A549 (cell line): ENCODE measurements at regions not wholly inside any gene's neighbourhood (a gene's known extent, or its start where the extent isn't known, plus 50 kb on each side); places are given as distances from the start of the nearest gene placed in this dataset.
A peak's percentile ranks its signal among the peaks of the same experiment; 100 is the strongest.

Experiments
- ATAC-seq, 2 experiments: fragments of 200-7000 bp in 1 of 2; fragments of >200 bp in 1 of 2; cut with Nextera tagmentation in 1 of 2; cut with Tn5 transposase in 1 of 2; 3 replicates each; pipeline versions ENCODE4 v1.8.0 to v1.9.1; 2018 to 2020; ENCODE audit warnings: mild to moderate bottlenecking in 1 of 2, moderate library complexity in 1 of 2
- CTCF ChIA-PET: fragments of 300-600 bp; sonication (Branson Sonifier 250); formaldehyde crosslinking; extraction: SDS; loops from one replicate; lab custom pipeline; 2021; ENCODE audit warnings: antibody characterized with exemption, inconsistent platforms; lab: Yijun Ruan, JAX
- POLR2A ChIA-PET: fragments of 350-600 bp; formaldehyde crosslinking; extraction: SDS; loops from one replicate; lab custom pipeline; 2021; ENCODE audit warnings: antibody characterized with exemption, inconsistent platforms; lab: Yijun Ruan, JAX
- DNase-seq, 2 experiments: peaks; one replicate each; pipeline versions ENCODE4 v3.0.0 to v3.0.0-alpha.2; 2011 to 2016; ENCODE audit warnings: low read depth in 1 of 2, low spot score in 1 of 2
- FAIRE-seq: peaks from 2 replicates; lab custom pipeline; 2011; peaks lifted over from hg19 to GRCh38; lab: Jason Lieb, UNC
- H3K27ac ChIP-seq, 2 experiments: fragments of >200 bp; sonication (Bioruptor Twin); formaldehyde crosslinking; 3 replicates each; pipeline ENCODE4 v1.5.1; 2016 to 2017
- H3K4me1 ChIP-seq: fragments of >200 bp; sonication (Bioruptor Twin); formaldehyde crosslinking; 3 replicates; pipeline ENCODE4 v1.6.1; 2016
- H3K4me2 ChIP-seq: fragments of >200 bp; sonication (Bioruptor Twin); formaldehyde crosslinking; 3 replicates; pipeline ENCODE4 v1.6.1; 2016
- H3K4me3 ChIP-seq: fragments of >200 bp; sonication (Bioruptor Twin); formaldehyde crosslinking; 3 replicates; pipeline ENCODE4 v1.5.1; 2016
- H3K9me3 ChIP-seq: fragments of >200 bp; sonication (Bioruptor Twin); formaldehyde crosslinking; 3 replicates; pipeline ENCODE4 v1.6.1; 2016
- CBX2 ChIP-seq: fragments of 200-600 bp; sonication (generic); IDR thresholded peaks from 2 replicates; pipeline ENCODE4 v1.6.1; 2016; ENCODE audit warnings: low read depth, mild to moderate bottlenecking, borderline replicate concordance
- CBX8 ChIP-seq: fragments of 200-600 bp; sonication (generic); IDR thresholded peaks from 2 replicates; pipeline ENCODE4 v1.6.1; 2016
- CHD2 ChIP-seq: fragments of 150-350 bp; IDR thresholded peaks from 2 replicates; pipeline ENCODE4 v1.6.1; 2014; ENCODE audit warnings: low read length; ENCODE audit not compliant: partially characterized antibody
- CHD4 ChIP-seq: fragments of 200-600 bp; sonication (generic); IDR thresholded peaks from 2 replicates; pipeline ENCODE4 v1.6.1; 2016; ENCODE audit warnings: antibody characterized with exemption, mild to moderate bottlenecking, borderline replicate concordance
- EHF ChIP-seq: fragments of 250-450 bp; sonication (Bioruptor Pico); IDR thresholded peaks from 2 replicates; pipeline ENCODE4 v1.5.0; 2020; ENCODE audit warnings: mild to moderate bottlenecking
- ESRRA ChIP-seq: fragments of 150-350 bp; IDR thresholded peaks from 2 replicates; pipeline ENCODE4 v1.6.1; 2014; ENCODE audit warnings: mild to moderate bottlenecking, low read length, borderline replicate concordance
- FOSL2 ChIP-seq, 2 experiments: fragments of 450-650 bp in 1 of 2; fragments of >200 bp in 1 of 2; sonication (Bioruptor Twin) in 1 of 2; formaldehyde crosslinking; IDR thresholded peaks; 2 replicates each; pipeline versions ENCODE4 v1.5.0 to v1.6.1; 2016 to 2020; ENCODE audit warnings: mild to moderate bottlenecking in 1 of 2, moderate library complexity in 1 of 2
- FOXS1 ChIP-seq: fragments of 250-450 bp; sonication (Bioruptor Pico); IDR thresholded peaks from 2 replicates; pipeline ENCODE4 v1.5.0; 2020; ENCODE audit warnings: mild to moderate bottlenecking, moderate library complexity
- GATA3 ChIP-seq: IDR thresholded peaks from 2 replicates; pipeline ENCODE4 v1.6.1; 2012; ENCODE audit warnings: borderline replicate concordance
- HDAC2 ChIP-seq: fragments of 200-600 bp; sonication (generic); IDR thresholded peaks from 2 replicates; pipeline ENCODE4 v1.6.1; 2016
- HOXA7 ChIP-seq: fragments of 250-450 bp; sonication (Bioruptor Pico); IDR thresholded peaks from 2 replicates; pipeline ENCODE4 v1.5.0; 2020; ENCODE audit warnings: mild to moderate bottlenecking, moderate library complexity
- HOXB5 ChIP-seq: fragments of 250-450 bp; sonication (Bioruptor Pico); IDR thresholded peaks from 2 replicates; pipeline ENCODE4 v1.5.0; 2020; ENCODE audit warnings: mild to moderate bottlenecking, moderate library complexity
- JUN ChIP-seq, 2 experiments: fragments of >200 bp; sonication (Bioruptor Twin); formaldehyde crosslinking; IDR thresholded peaks; 2 replicates in 1 of 2; 3 replicates in 1 of 2; pipeline ENCODE4 v1.6.1; 2016 to 2017
- KDM5A ChIP-seq: fragments of 200-600 bp; sonication (generic); IDR thresholded peaks from 2 replicates; pipeline ENCODE4 v1.6.1; 2016; ENCODE audit warnings: antibody characterized with exemption, mild to moderate bottlenecking
- MYC ChIP-seq: IDR thresholded peaks from 2 replicates; pipeline ENCODE4 v1.6.1; 2012; ENCODE audit warnings: mild to moderate bottlenecking, inconsistent platforms, low read length, improper control_type of control experiment, borderline replicate concordance
- NFE2L2 ChIP-seq: fragments of 150-350 bp; conservative IDR thresholded peaks from 2 replicates; pipeline ENCODE4 v1.6.1; 2014; ENCODE audit warnings: low read length
- NPAS2 ChIP-seq: fragments of 250-450 bp; sonication (Bioruptor Pico); IDR thresholded peaks from 2 replicates; pipeline ENCODE4 v1.8.0; 2022; ENCODE audit warnings: mild to moderate bottlenecking, moderate library complexity, borderline replicate concordance
- NR3C1 ChIP-seq: fragments of >200 bp; sonication (Bioruptor Twin); formaldehyde crosslinking; IDR thresholded peaks from 3 replicates; pipeline ENCODE4 v1.6.1; 2017
- PHF8 ChIP-seq: fragments of 200-600 bp; sonication (generic); IDR thresholded peaks from 2 replicates; pipeline ENCODE4 v1.6.1; 2016; ENCODE audit warnings: low read depth, mild to moderate bottlenecking, antibody characterized with exemption, moderate library complexity, borderline replicate concordance
- RAD21 ChIP-seq, 2 experiments: fragments of >200 bp in 1 of 2; sonication (Bioruptor Twin) in 1 of 2; formaldehyde crosslinking in 1 of 2; IDR thresholded peaks in 1 of 2; conservative IDR thresholded peaks in 1 of 2; 2 replicates in 1 of 2; 3 replicates in 1 of 2; pipeline ENCODE4 v1.6.1; 2012 to 2018; ENCODE audit warnings: inconsistent platforms in 1 of 2
- RARB ChIP-seq: fragments of 250-450 bp; sonication (Bioruptor Pico); IDR thresholded peaks from 2 replicates; pipeline ENCODE4 v1.8.0; 2021; ENCODE audit warnings: mild to moderate bottlenecking, moderate library complexity
- SMC3 ChIP-seq: fragments of >200 bp; sonication (Bioruptor Twin); formaldehyde crosslinking; IDR thresholded peaks from 3 replicates; pipeline ENCODE4 v1.6.1; 2018; ENCODE audit warnings: inconsistent platforms
- SREBF2 ChIP-seq: fragments of 450-650 bp; IDR thresholded peaks from 2 replicates; pipeline ENCODE4 v1.6.1; 2014; ENCODE audit warnings: mild to moderate bottlenecking, moderate library complexity
- ZNF302 ChIP-seq: fragments of 250-450 bp; sonication (Bioruptor Pico); IDR thresholded peaks from 2 replicates; pipeline ENCODE4 v1.9.0; 2021; ENCODE audit warnings: inconsistent platforms, mild to moderate bottlenecking, moderate library complexity
- ZSCAN20 ChIP-seq: fragments of 250-450 bp; sonication (Bioruptor Pico); IDR thresholded peaks from 2 replicates; pipeline ENCODE4 v1.8.0; 2022; ENCODE audit warnings: mild to moderate bottlenecking, moderate library complexity
- WGBS: methylation state at CpG from one replicate; pipeline ENCODE4 v1.1.6; 2017; ENCODE audit errors: missing lambda C conversion rate; 5-methylcytosine and 5-hydroxymethylcytosine counted together
- TF ChIP-seq, protein P1 (sequence below): fragments of 250-450 bp; sonication (Bioruptor Pico); IDR thresholded peaks from 2 replicates; pipeline ENCODE4 v1.5.0; 2021; ENCODE audit warnings: mild to moderate bottlenecking, moderate library complexity, borderline replicate concordance
- TF ChIP-seq, protein P2 (sequence below): fragments of 450-650 bp; IDR thresholded peaks from 2 replicates; pipeline ENCODE4 v1.6.1; 2014; ENCODE audit warnings: antibody characterized with exemption
- TF ChIP-seq, protein P3 (sequence below): fragments of 200-600 bp; sonication (generic); IDR thresholded peaks from 2 replicates; pipeline ENCODE4 v1.6.1; 2016; ENCODE audit warnings: antibody characterized with exemption, mild to moderate bottlenecking, moderate library complexity

DNA sequence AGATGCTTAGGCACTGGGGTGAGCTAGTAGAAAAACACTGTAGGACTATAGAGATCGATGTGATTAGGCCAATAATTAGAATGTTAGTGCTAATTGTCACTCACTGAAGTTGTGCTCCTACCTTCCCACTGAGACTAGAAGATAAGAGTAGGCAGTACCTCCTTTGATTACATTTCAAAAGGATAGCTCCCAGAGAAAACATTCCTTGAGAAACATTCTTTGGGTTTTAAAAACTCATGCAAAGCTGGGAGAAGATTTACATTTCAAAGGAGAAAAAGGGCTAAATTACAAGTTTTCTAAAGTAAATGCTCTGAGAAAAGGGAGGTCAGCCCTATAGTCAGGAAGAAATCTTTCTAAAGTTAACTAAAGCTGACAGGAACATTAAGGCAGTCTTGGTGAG, 860.3 kb upstream of the NDST4 start:
- FAIRE-seq (no peak), ATAC-seq (no peak)
- no peak overlapping the region for H3K4me2 ChIP-seq
- no peaks in the 10 kb centered on the region for H3K4me1 ChIP-seq
- no peak overlapping the region for H3K27ac ChIP-seq
- CTCF ChIA-PET: no interaction called here
- POLR2A ChIA-PET: no interaction called here
- WGBS: 0% methylated on average over 1 of the region's 1 CpG
- TF ChIP-seq ZNF302 (CRISPR knock-in tag): no peak
- TF ChIP-seq, all 56 proteins: peak for 0
- Histone ChIP-seq H3K9me3 (no peaks in the 10 kb centered on the region), H3K4me3 (no peak overlapping the region)
- DNase-seq: no peak

DNA sequence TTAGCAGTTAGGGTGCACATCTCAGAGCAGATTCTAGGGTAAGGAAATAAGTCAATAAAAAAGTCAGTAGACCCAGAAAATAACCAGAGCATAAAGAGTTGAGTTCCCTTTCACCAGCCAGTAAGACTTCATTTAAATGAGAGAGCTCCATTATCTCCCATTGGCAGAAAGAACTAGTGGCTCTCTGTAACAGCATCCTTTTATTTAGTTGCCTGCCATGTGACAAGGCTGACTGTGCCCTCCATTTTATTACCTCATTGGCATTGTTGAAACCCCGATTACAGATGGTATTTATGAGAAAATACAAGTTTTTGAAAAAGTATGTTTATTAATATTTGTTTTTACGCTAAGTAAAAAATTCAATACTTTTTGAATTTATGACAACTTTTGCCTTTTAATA, 859.5 kb upstream of the NDST4 start:
- 21% methylated on average over 2 of the region's 2 CpGs for WGBS
- ChIA-PET CTCF (no interaction called here), POLR2A (no interaction called here)
- Histone ChIP-seq H3K4me1 (no peaks in the 10 kb centered on the region), H3K4me3 (no peak overlapping the region), H3K4me2 (no peak overlapping the region), H3K27ac (no peak overlapping the region), H3K9me3 (no peaks in the 10 kb centered on the region)
- FAIRE-seq (no peak), ATAC-seq (no peak), DNase-seq (no peak)
- TF ChIP-seq KDM5A (no peak), CBX2 (no peak), CHD2 (no peak), PHF8 (no peak), NFE2L2 (no peak), GATA3 (no peak), ZSCAN20 (CRISPR knock-in tag) (no peak), SMC3 (no peak), MYC (no peak)
- TF ChIP-seq, protein P1, sequence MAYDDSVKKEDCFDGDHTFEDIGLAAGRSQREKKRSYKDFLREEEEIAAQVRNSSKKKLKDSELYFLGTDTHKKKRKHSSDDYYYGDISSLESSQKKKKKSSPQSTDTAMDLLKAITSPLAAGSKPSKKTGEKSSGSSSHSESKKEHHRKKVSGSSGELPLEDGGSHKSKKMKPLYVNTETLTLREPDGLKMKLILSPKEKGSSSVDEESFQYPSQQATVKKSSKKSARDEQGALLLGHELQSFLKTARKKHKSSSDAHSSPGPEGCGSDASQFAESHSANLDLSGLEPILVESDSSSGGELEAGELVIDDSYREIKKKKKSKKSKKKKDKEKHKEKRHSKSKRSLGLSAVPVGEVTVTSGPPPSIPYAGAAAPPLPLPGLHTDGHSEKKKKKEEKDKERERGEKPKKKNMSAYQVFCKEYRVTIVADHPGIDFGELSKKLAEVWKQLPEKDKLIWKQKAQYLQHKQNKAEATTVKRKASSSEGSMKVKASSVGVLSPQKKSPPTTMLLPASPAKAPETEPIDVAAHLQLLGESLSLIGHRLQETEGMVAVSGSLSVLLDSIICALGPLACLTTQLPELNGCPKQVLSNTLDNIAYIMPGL (CRISPR knock-in tag): no peak

DNA sequence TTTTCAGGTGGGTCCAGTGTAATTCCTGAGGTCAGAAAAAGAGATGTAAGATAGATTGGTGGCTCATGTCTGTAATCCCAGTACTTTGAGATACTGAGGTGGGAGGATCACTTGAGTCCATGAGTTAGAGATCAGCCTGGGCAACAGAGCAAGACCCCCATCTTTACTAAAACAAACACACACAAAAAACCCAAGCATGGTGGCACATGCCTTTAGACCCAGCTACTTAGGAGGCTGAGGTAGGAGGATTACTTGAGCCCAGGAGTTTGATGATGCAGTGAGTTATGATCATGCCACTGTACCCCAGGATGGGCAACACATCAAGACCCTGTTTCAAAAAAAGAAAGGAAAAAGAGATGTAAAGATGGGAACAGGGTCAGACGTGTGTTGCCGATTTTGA, 857.4 kb upstream of the NDST4 start:
- ChIA-PET POLR2A (no interaction called here), CTCF (no interaction called here)
- H3K4me2 ChIP-seq: no peak overlapping the region
- H3K4me3 ChIP-seq: no peak overlapping the region
- TF ChIP-seq HOXB5 (CRISPR knock-in tag): no peak
- TF ChIP-seq SREBF2: no peak
- TF ChIP-seq FOSL2 (IDR thresholded peaks at IDR 0.05): no peak
- TF ChIP-seq FOSL2 (CRISPR knock-in tag; IDR thresholded peaks at IDR 0.05): no peak
- no peak for TF ChIP-seq CHD4
- TF ChIP-seq NPAS2 (CRISPR knock-in tag): no peak
- TF ChIP-seq CBX8: no peak
- TF ChIP-seq PHF8: no peak
- ATAC-seq: no peak
- no peaks in the 10 kb centered on the region for H3K4me1 ChIP-seq
- no peaks in the 10 kb centered on the region for H3K9me3 ChIP-seq
- no peak overlapping the region for H3K27ac ChIP-seq
- DNase-seq: no peak
- no peak for FAIRE-seq
- 32% methylated on average over 2 of the region's 2 CpGs for WGBS

DNA sequence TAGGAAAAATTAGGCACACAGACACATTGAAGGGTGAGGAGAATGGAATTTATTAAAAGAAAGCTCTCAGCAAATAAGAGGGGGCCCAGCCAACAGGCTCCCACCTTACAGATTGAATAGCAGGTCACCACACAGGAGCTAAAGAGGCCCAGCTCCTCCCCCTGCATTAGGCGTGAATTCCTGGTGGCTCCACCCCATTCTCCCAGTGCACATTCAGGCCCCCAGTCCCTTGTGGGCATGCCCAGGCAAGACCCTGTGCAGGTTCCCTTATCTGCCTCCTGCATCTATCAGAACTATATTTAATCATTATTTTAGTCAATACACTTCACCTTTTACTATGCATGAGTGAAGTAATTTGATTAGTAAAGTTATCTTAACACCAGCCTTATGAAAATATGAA, 856.3 kb upstream of the NDST4 start:
- H3K4me2 ChIP-seq: no peak overlapping the region
- H3K27ac ChIP-seq: no peak overlapping the region
- H3K4me3 ChIP-seq: no peak overlapping the region
- ATAC-seq: no peak
- WGBS: 43% methylated on average over 1 of the region's 1 CpG
- ChIA-PET CTCF (no interaction called here), POLR2A (no interaction called here)
- H3K4me1 ChIP-seq: no peaks in the 10 kb centered on the region
- no peaks in the 10 kb centered on the region for H3K9me3 ChIP-seq
- no peak for FAIRE-seq
- DNase-seq: peak in 1 of 2 experiments; percentile 0
- TF ChIP-seq JUN (IDR thresholded peaks at IDR 0.05): no peak
- no peak for TF ChIP-seq FOSL2 (IDR thresholded peaks at IDR 0.05)
- no peak for TF ChIP-seq FOSL2 (CRISPR knock-in tag; IDR thresholded peaks at IDR 0.05)
- no peak for TF ChIP-seq RAD21 (conservative IDR thresholded peaks at IDR 0.05 in 1 of 2, IDR thresholded peaks at IDR 0.05 in 1 of 2)
- no peak for TF ChIP-seq CBX2
- TF ChIP-seq ZSCAN20 (CRISPR knock-in tag): no peak
- no peak for TF ChIP-seq SREBF2
- TF ChIP-seq HDAC2: no peak
- TF ChIP-seq ZNF302 (CRISPR knock-in tag): no peak
- no peak for TF ChIP-seq NR3C1
- TF ChIP-seq, protein P2, sequence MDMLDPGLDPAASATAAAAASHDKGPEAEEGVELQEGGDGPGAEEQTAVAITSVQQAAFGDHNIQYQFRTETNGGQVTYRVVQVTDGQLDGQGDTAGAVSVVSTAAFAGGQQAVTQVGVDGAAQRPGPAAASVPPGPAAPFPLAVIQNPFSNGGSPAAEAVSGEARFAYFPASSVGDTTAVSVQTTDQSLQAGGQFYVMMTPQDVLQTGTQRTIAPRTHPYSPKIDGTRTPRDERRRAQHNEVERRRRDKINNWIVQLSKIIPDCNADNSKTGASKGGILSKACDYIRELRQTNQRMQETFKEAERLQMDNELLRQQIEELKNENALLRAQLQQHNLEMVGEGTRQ: no peak
- TF ChIP-seq RARB (CRISPR knock-in tag): no peak
- TF ChIP-seq ESRRA: no peak
- TF ChIP-seq NPAS2 (CRISPR knock-in tag): no peak
- no peak for TF ChIP-seq EHF
- TF ChIP-seq, protein P3, sequence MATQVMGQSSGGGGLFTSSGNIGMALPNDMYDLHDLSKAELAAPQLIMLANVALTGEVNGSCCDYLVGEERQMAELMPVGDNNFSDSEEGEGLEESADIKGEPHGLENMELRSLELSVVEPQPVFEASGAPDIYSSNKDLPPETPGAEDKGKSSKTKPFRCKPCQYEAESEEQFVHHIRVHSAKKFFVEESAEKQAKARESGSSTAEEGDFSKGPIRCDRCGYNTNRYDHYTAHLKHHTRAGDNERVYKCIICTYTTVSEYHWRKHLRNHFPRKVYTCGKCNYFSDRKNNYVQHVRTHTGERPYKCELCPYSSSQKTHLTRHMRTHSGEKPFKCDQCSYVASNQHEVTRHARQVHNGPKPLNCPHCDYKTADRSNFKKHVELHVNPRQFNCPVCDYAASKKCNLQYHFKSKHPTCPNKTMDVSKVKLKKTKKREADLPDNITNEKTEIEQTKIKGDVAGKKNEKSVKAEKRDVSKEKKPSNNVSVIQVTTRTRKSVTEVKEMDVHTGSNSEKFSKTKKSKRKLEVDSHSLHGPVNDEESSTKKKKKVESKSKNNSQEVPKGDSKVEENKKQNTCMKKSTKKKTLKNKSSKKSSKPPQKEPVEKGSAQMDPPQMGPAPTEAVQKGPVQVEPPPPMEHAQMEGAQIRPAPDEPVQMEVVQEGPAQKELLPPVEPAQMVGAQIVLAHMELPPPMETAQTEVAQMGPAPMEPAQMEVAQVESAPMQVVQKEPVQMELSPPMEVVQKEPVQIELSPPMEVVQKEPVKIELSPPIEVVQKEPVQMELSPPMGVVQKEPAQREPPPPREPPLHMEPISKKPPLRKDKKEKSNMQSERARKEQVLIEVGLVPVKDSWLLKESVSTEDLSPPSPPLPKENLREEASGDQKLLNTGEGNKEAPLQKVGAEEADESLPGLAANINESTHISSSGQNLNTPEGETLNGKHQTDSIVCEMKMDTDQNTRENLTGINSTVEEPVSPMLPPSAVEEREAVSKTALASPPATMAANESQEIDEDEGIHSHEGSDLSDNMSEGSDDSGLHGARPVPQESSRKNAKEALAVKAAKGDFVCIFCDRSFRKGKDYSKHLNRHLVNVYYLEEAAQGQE: no peak
- no peak for TF ChIP-seq HOXA7
- no peak for TF ChIP-seq FOXS1 (CRISPR knock-in tag)
